Omental fat pad (tissue), 3 donors: ENCODE measurements at regions not wholly inside any gene's neighbourhood (a gene's known extent, or its start where the extent isn't known, plus 50 kb on each side); places are given as distances from the start of the nearest gene placed in this dataset.

ENCODE experiments used
- ATAC-seq: fragments of 150-250 bp; one replicate; pipeline ENCODE4 v1.9.1; 2016; ENCODE audit warnings: mild to moderate bottlenecking, moderate library complexity; ENCODE audit not compliant: low FRiP score
- DNase-seq: peaks from one replicate; pipeline ENCODE4 v3.0.0-alpha.2; 2019; ENCODE audit warnings: low spot score
- CTCF ChIP-seq, 3 donors: fragments of 450-650 bp; IDR thresholded peaks; one replicate each; pipeline ENCODE4 v1.5.1; 2016 to 2017; ENCODE audit warnings: antibody characterized with exemption in 3 of 3, mild to moderate bottlenecking in 3 of 3, moderate library complexity in 2 of 3

- ATAC-seq (no peak), DNase-seq (no peak)
- no peak for TF ChIP-seq CTCF (IDR thresholded peaks at IDR 0.05)
Observed at GRCh38 chr5:53340956-53341750, 139.3 kb upstream of the FST start.

- no peak for TF ChIP-seq CTCF (IDR thresholded peaks at IDR 0.05)
- DNase-seq (no peak), ATAC-seq (no peak)
Observed at GRCh38 chr5:53342236-53342635, 138.2 kb upstream of the FST start.

- ATAC-seq = peak; percentile 84
- DNase-seq = no peak
- TF ChIP-seq CTCF (IDR thresholded peaks at IDR 0.05) = no peak
Observed at GRCh38 chr5:53343187-53343586, 137.2 kb upstream of the FST start.

GRCh38 chr5:53350368-53350767 is 130.1 kb upstream of the FST start:
- no peak for ATAC-seq
- no peak for TF ChIP-seq CTCF (IDR thresholded peaks at IDR 0.05)

GRCh38 chr5:53350991-53351770 is 129.2 kb upstream of the FST start:
- TF ChIP-seq CTCF (IDR thresholded peaks at IDR 0.05) = no peak
- ATAC-seq (no peak), DNase-seq (no peak)

More at GRCh38 chr5:53350368-53350767, 130.1 kb upstream of the FST start:
- no peak for DNase-seq

GRCh38 chr5:53355316-53355715 is 125.1 kb upstream of the FST start:
- TF ChIP-seq CTCF (IDR thresholded peaks at IDR 0.05) = no peak
- ATAC-seq = no peak
- no peak for DNase-seq
